AG04449 (cell line): ENCODE measurements at regions not wholly inside any gene's neighbourhood (a gene's known extent, or its start where the extent isn't known, plus 50 kb on each side); places are given as distances from the start of the nearest gene placed in this dataset.
"Not testable (repeated sequence)": the region's sequence is repeated elsewhere in the genome, so short reads cannot be mapped to it uniquely, and the experiment has no call there.

ENCODE experiments used
- CTCF ChIA-PET: fragments of 350-600 bp; formaldehyde crosslinking; extraction: SDS; loops from one replicate; lab custom pipeline; 2021; ENCODE audit warnings: antibody characterized with exemption; lab: Yijun Ruan, JAX
- POLR2A ChIA-PET: fragments of 400-600, 350-600 bp; formaldehyde crosslinking; extraction: SDS; loops from one replicate; lab custom pipeline; 2020; ENCODE audit warnings: antibody characterized with exemption, inconsistent platforms; lab: Yijun Ruan, JAX
- DNase-seq: peaks from one replicate; pipeline ENCODE4 v3.0.0-alpha.2; 2010; ENCODE audit warnings: low read depth, low spot score
- H3K4me3 ChIP-seq: 2 replicates; pipeline ENCODE4 v1.5.1; 2011; ENCODE audit warnings: low read depth, mild to moderate bottlenecking, control low read depth, low read length
- TF ChIP-seq, protein P1 (sequence below): IDR thresholded peaks from one replicate; pipeline ENCODE4 v1.5.1; 2011; ENCODE audit warnings: mild to moderate bottlenecking, moderate library complexity, low read length, control low read depth, inconsistent platforms; ENCODE audit not compliant: insufficient read depth; ENCODE audit errors: missing control alignments

DNA sequence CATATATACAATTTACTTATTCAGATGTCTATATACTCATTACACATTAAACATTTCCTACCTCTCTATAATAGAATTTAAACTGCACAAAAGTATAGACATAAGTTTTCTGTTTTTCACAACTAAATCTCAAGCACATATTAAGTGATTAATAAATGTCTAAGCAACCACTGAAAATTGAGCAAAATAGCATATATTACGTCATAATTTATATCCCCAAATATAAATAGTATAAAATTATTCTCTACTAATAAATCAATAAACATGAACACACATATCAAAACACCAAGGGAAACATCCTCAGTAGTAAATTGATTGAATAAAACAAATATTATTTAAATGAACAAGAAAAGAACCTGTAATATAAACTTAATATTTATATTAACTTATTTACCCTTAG lies 865.1 kb downstream of the CDH18 start:
- POLR2A ChIA-PET, result no interaction called here
- DNase-seq, result no peak
- CTCF ChIA-PET, result no interaction called here
- TF ChIP-seq, protein P1, sequence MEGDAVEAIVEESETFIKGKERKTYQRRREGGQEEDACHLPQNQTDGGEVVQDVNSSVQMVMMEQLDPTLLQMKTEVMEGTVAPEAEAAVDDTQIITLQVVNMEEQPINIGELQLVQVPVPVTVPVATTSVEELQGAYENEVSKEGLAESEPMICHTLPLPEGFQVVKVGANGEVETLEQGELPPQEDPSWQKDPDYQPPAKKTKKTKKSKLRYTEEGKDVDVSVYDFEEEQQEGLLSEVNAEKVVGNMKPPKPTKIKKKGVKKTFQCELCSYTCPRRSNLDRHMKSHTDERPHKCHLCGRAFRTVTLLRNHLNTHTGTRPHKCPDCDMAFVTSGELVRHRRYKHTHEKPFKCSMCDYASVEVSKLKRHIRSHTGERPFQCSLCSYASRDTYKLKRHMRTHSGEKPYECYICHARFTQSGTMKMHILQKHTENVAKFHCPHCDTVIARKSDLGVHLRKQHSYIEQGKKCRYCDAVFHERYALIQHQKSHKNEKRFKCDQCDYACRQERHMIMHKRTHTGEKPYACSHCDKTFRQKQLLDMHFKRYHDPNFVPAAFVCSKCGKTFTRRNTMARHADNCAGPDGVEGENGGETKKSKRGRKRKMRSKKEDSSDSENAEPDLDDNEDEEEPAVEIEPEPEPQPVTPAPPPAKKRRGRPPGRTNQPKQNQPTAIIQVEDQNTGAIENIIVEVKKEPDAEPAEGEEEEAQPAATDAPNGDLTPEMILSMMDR, result no peak
- H3K4me3 ChIP-seq, result no peak overlapping the region

DNA sequence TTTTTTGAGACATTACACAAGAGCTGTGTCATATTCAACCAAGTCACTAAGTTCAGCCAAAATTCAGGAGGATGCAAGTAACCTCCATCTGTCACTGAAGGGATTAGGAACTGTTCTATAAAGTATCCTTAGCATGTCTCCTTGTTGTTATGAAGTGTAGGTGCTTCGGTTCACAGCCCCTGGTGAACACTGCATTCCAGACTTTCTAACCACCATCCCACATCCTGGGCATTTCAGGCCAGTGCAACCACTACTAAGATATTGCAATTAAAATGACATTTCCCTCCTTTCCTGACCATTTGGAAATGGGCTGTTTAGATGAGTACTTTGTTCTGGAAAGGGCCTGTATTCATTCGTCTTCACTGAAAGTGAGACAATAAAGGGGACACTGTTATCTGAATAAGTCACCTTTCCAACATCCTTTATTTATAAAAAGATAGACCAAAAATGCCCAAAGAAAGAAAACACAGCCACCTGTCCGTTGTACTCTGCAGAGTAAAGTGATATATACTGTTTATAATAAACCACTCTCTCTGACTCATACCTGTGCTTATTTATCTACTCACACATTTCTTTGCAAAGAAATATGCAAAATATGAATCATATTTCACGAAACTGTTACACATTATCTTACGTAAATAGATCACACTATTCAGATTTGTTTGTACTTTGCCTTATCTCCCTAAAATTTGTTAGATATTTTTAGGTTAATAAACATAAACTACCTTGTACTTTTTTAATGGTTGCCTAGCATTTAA lies 861.9 kb downstream of the CDH18 start:
- TF ChIP-seq, protein P1, result no peak
- ChIA-PET CTCF (no interaction called here), POLR2A (no interaction called here)
- no peak overlapping the region for H3K4me3 ChIP-seq
- DNase-seq, result no peak

DNA sequence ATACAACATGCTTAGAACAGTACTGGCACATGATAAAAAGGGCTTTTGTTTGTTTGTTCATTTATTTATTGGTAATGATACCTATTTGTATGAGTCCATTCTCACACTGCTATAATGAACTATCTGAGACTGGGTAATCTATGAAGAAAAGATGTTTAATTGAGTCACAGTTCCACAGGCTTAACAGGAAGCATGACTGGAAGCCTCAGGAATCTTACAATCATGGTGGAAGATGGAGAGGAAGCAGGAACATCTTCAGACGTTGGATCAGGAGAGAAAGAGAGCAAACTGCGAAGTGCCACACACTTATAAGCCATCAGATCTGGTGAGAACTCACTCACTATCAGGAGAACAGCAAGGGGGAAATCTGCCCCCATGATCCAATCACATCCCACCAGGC lies 847.7 kb downstream of the CDH18 start:
- DNase-seq, result no peak
- ChIA-PET POLR2A (no interaction called here), CTCF (no interaction called here)

DNA sequence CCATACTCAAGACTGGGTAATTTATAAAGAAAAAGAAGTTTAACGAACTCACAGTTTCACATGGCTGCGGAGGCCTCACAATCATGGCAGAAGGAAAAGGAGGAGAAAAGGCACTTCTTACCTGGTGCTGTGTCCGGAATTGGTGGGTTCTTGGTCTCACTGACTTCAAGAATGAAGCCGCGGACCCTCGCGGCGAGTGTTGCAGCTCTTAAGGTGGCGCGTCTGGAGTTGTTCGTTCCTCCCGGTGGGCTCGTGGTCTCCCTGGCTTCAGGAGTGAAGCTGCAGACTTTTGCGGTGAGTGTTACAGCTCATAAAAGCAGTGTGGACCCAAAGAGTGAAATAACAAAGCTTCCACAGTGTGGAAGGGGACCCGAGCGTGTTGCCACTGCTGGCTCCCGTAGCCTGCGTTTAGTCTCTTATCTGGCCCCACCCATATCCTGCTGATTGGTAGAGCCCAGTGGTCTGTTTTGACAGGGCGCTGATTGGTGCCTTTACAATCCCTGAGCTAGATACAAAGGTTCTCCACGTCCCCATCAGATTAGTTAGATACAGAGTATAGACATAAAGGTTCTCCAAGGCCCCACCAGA lies 846.0 kb downstream of the CDH18 start:
- CTCF ChIA-PET, DNase-seq, H3K4me3 ChIP-seq, POLR2A ChIA-PET: not testable (repeated sequence)

More for the DNA sequence above, 847.7 kb downstream of the CDH18 start:
- TF ChIP-seq, protein P1, result no peak
- no peak overlapping the region for H3K4me3 ChIP-seq

DNA sequence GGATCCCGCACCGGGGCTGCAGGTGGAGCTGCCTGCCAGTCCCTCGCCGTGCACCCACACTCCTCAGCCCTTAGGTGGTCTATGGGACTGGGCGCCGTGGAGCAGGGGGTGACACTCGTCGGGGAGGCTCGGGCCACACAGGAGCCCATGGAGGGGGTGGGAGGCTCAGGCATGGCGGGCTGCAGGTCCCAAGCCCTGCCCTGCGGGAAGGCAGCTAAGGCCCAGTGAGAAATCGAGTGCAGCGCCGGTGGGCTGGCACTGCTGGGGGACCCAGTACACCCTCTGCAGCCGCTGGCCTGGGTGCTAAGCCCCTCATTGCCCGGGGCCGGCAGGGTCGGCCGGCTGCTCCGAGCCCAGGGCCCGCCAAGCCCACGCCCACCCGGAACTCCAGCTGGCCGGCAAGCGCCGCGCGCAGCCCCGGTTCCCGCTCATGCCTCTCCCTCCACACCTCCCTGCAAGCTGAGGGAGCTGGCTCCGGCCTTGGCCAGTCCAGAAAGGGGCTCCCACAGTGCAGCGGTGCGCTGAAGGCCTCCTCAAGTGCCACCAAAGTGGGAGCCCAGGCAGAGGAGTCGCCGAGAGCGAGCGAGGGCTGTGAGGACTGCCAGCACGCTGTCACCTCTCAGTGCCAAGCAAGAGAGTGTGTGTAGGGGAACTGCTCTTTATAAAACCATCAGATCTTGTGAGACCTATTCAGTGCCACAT lies 845.1 kb downstream of the CDH18 start:
- POLR2A ChIA-PET, CTCF ChIA-PET, H3K4me3 ChIP-seq, DNase-seq: not testable (repeated sequence)

DNA sequence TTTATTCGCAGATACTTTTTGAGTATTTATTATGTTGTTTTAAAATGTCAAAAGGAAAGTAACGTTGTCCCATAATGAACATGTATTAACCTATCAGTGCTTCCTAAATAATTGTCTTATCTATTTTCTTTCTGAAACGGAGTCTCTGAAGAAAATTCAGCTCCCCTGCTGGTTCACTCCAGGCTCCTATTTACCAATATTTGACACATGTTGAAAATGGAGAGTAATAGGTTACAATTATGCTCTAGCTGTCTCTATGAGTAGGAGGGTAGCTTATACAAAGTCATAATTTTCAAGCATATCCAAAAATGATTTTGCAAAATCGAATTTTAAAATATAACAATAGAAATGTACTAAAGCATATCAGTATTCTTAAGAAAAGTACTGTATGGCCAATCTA lies 844.1 kb downstream of the CDH18 start:
- no peak for DNase-seq
- ChIA-PET CTCF (no interaction called here), POLR2A (no interaction called here)
- H3K4me3 ChIP-seq, result no peak overlapping the region
- TF ChIP-seq, protein P1, result no peak

DNA sequence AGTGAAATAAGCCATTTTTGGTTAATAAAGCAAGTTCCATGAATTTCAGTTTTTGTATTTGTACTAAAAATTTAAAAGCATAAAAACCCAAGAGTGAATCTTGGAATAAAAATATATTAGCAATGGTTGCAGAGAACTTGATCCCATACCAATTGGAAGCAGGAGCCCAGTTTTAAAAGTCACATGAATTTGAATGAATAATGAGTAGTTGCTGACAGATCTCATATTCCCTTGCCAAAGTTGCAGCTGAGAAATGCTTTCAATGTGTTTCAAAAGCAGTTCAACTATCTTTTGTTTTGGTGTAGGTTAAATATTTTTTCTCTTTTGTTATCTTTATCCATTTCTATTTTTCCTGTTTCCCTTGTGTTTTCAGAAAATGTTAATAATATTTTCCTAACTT lies 818.6 kb downstream of the CDH18 start:
- H3K4me3 ChIP-seq, result no peak overlapping the region
- ChIA-PET POLR2A (no interaction called here), CTCF (no interaction called here)
- TF ChIP-seq, protein P1, result no peak
- no peak for DNase-seq
